HepG2 (cell line): ENCODE measurements at regions not wholly inside any gene's neighbourhood (a gene's known extent, or its start where the extent isn't known, plus 50 kb on each side); places are given as distances from the start of the nearest gene placed in this dataset.

ENCODE experiments used
- ATAC-seq: fragments of 200-7000 bp; cut with Tn5 transposase; 3 replicates; pipeline ENCODE4 v1.9.1; 2020; ENCODE audit warnings: mild to moderate bottlenecking, moderate library complexity
- BruUV-seq: library from RNA; stranded (reverse); fragments of 400-500 nt; replicated peaks from 2 replicates; lab custom pipeline; 2021; lab: Mats Ljungman, UMichigan
- CTCF ChIA-PET: fragments of 300-600 bp; formaldehyde crosslinking; extraction: SDS; loops from one replicate; lab custom pipeline; 2021; ENCODE audit warnings: low total read pairs, inconsistent platforms, low intra/inter-chr PET ratio; lab: Yijun Ruan, JAX
- POLR2A ChIA-PET: fragments of 350-600 bp; sonication (Branson Sonifier 250); formaldehyde crosslinking; loops from one replicate; lab custom pipeline; 2020; ENCODE audit warnings: antibody characterized with exemption, inconsistent platforms; lab: Yijun Ruan, JAX
- DNase-seq: peaks from one replicate; pipeline ENCODE4 v3.0.0-alpha.2; 2015; ENCODE audit warnings: low spot score
- FAIRE-seq: peaks from 3 replicates; lab custom pipeline; 2011; peaks lifted over from hg19 to GRCh38; lab: Jason Lieb, UNC
- H2AFZ ChIP-seq: one replicate; pipeline ENCODE4 v1.6.1; 2011; ENCODE audit warnings: low read length, inconsistent platforms
- H3K27ac ChIP-seq: fragments of 300-600 bp; 3 replicates; pipeline ENCODE4 v1.8.0; 2011; ENCODE audit warnings: mixed run types, mild to moderate bottlenecking, mixed read lengths, low read length, inconsistent platforms; ENCODE audit not compliant: insufficient read depth; ENCODE audit errors: extremely low read length
- H3K27me3 ChIP-seq, 2 experiments: fragments of 200-600 bp in 1 of 2; 2 replicates in 1 of 2; 3 replicates in 1 of 2; pipeline versions ENCODE4 v1.6.0 to v1.8.0; 2011; ENCODE audit warnings: low read length in 2 of 2, mild to moderate bottlenecking in 2 of 2, moderate library complexity in 2 of 2, inconsistent platforms in 1 of 2; ENCODE audit not compliant: insufficient read depth in 2 of 2, control insufficient read depth in 1 of 2
- H3K36me3 ChIP-seq, 2 experiments: fragments of 200-600 bp in 1 of 2; replicated peaks in 1 of 2; 2 replicates in 1 of 2; 3 replicates in 1 of 2; pipeline versions ENCODE4 v1.5.1 to v1.8.0; 2011; ENCODE audit warnings: low read length in 2 of 2, inconsistent platforms in 1 of 2; ENCODE audit not compliant: insufficient read depth in 2 of 2, control insufficient read depth in 1 of 2
- H3K4me1 ChIP-seq: 2 replicates; pipeline ENCODE4 v1.5.1; 2012; ENCODE audit warnings: low read length, inconsistent platforms; ENCODE audit not compliant: insufficient read depth
- H3K4me2 ChIP-seq: 2 replicates; pipeline ENCODE4 v1.6.0; 2011; ENCODE audit warnings: low read depth, low read length, inconsistent platforms
- H3K4me3 ChIP-seq, 3 experiments: fragments of 200-600 bp in 1 of 3; sonication (generic), shearing (Covaris generic) in 1 of 3; replicated peaks in 1 of 3; 2 replicates each; pipeline ENCODE4 v1.5.1; 2011 to 2016; ENCODE audit warnings: low read length in 3 of 3, inconsistent platforms in 2 of 3, low read depth in 2 of 3, mild to moderate bottlenecking in 2 of 3, control low read depth in 1 of 3, mixed read lengths in 1 of 3; ENCODE audit not compliant: insufficient read depth in 1 of 3
- H3K79me2 ChIP-seq: one replicate; pipeline ENCODE4 v1.6.1; 2011; ENCODE audit warnings: low read length, inconsistent platforms; ENCODE audit not compliant: insufficient read depth
- H3K9ac ChIP-seq: 2 replicates; pipeline ENCODE4 v1.6.0; 2011; ENCODE audit warnings: mild to moderate bottlenecking, low read depth, low read length, inconsistent platforms; ENCODE audit not compliant: insufficient read depth
- H3K9me3 ChIP-seq: 2 replicates; pipeline ENCODE4 v1.5.1; 2012; ENCODE audit warnings: mild to moderate bottlenecking, low read length
- H4K20me1 ChIP-seq: 2 replicates; pipeline ENCODE4 v1.6.0; 2011; ENCODE audit warnings: inconsistent platforms, mild to moderate bottlenecking, low read length, moderate library complexity; ENCODE audit not compliant: insufficient read depth
- DNMT1 ChIP-seq: sonication (generic); formaldehyde crosslinking; IDR thresholded peaks from 2 replicates; pipeline ENCODE4 v1.5.1; 2020; ENCODE audit warnings: mild to moderate bottlenecking, missing genetic modification reagents
- DNMT3B ChIP-seq: conservative IDR thresholded peaks from 2 replicates; pipeline ENCODE4 v1.6.1; 2016; ENCODE audit warnings: missing biosample characterization, control low read depth
- ETV6 ChIP-seq: sonication (generic); formaldehyde crosslinking; conservative IDR thresholded peaks from 2 replicates; pipeline ENCODE4 v1.4.0; 2020; ENCODE audit warnings: missing genetic modification reagents
- FLYWCH1 ChIP-seq: sonication (generic); formaldehyde crosslinking; IDR thresholded peaks from 2 replicates; pipeline ENCODE4 v1.8.1; 2023; ENCODE audit warnings: mild to moderate bottlenecking, missing genetic modification reagents
- FOXJ3 ChIP-seq: sonication (generic); formaldehyde crosslinking; IDR thresholded peaks from 2 replicates; pipeline ENCODE4 v1.4.0; 2020; ENCODE audit warnings: missing genetic modification reagents, mild to moderate bottlenecking, borderline replicate concordance
- FOXK1 ChIP-seq: sonication (generic); formaldehyde crosslinking; IDR thresholded peaks from 2 replicates; pipeline ENCODE4 v1.4.0; 2020; ENCODE audit warnings: low read depth, missing genetic modification reagents, borderline replicate concordance
- JUND ChIP-seq: sonication (generic); formaldehyde crosslinking; IDR thresholded peaks from 2 replicates; pipeline ENCODE4 v1.8.0; 2022; ENCODE audit warnings: mild to moderate bottlenecking, missing genetic modification reagents
- KDM1A ChIP-seq: IDR thresholded peaks from 2 replicates; pipeline ENCODE4 v1.6.1; 2016; ENCODE audit warnings: missing compliant biosample characterization
- MAFF ChIP-seq: IDR thresholded peaks from 2 replicates; pipeline ENCODE4 v1.6.1; 2011; ENCODE audit warnings: low read depth, low read length, improper control_type of control experiment
- MAFK ChIP-seq, 2 experiments: IDR thresholded peaks in 1 of 2; conservative IDR thresholded peaks in 1 of 2; 2 replicates each; pipeline ENCODE4 v1.6.1; 2011; ENCODE audit warnings: improper control_type of control experiment in 2 of 2, low read length in 2 of 2
- MBD4 ChIP-seq: IDR thresholded peaks from 2 replicates; pipeline ENCODE4 v1.6.1; 2012; ENCODE audit warnings: low read length, inconsistent platforms, borderline replicate concordance
- NKX3-1 ChIP-seq: sonication (generic); formaldehyde crosslinking; IDR thresholded peaks from 2 replicates; pipeline ENCODE4 v1.5.0; 2020; ENCODE audit warnings: missing genetic modification reagents
- PPARG ChIP-seq: conservative IDR thresholded peaks from 2 replicates; pipeline ENCODE4 v1.6.1; 2016; ENCODE audit warnings: missing biosample characterization, missing genetic modification reagents
- SRSF4 ChIP-seq: fragments of 200-400 bp; formaldehyde crosslinking; IDR thresholded peaks from one replicate; pipeline ENCODE4 v1.6.1; 2018; ENCODE audit warnings: mild to moderate bottlenecking, low read depth, low read length, moderate library complexity; ENCODE audit not compliant: poor library complexity, severe bottlenecking
- TAF15 ChIP-seq: fragments of 200-400 bp; formaldehyde crosslinking; IDR thresholded peaks from one replicate; pipeline ENCODE4 v1.6.1; 2018; ENCODE audit warnings: mild to moderate bottlenecking, low read depth, low read length; ENCODE audit not compliant: poor library complexity, severe bottlenecking
- THAP7 ChIP-seq: sonication (generic); formaldehyde crosslinking; IDR thresholded peaks from 2 replicates; pipeline ENCODE4 v1.8.1; 2023; ENCODE audit warnings: mild to moderate bottlenecking, missing genetic modification reagents
- ZNF10 ChIP-seq: sonication (generic); formaldehyde crosslinking; IDR thresholded peaks from 2 replicates; pipeline ENCODE4 v1.4.0; 2020; ENCODE audit warnings: mild to moderate bottlenecking, low read depth, missing genetic modification reagents, borderline replicate concordance
- ZNF230 ChIP-seq: sonication (generic); formaldehyde crosslinking; IDR thresholded peaks from 2 replicates; pipeline ENCODE4 v1.4.0; 2020; ENCODE audit warnings: mild to moderate bottlenecking, missing genetic modification reagents
- ZNF691 ChIP-seq: sonication (generic); formaldehyde crosslinking; IDR thresholded peaks from 2 replicates; pipeline ENCODE4 v1.4.0; 2020; ENCODE audit warnings: missing genetic modification reagents, low read depth, mild to moderate bottlenecking, borderline replicate concordance
- ZNF746 ChIP-seq: sonication (generic); formaldehyde crosslinking; IDR thresholded peaks from 2 replicates; pipeline ENCODE4 v1.8.0; 2022; ENCODE audit warnings: mild to moderate bottlenecking, missing genetic modification reagents
- WGBS: methylation state at CpG from one replicate; pipeline ENCODE4 v1.1.6; 2017; ENCODE audit warnings: low lambda C conversion rate; 5-methylcytosine and 5-hydroxymethylcytosine counted together
- in situ Hi-C: cut with HindIII; loops from 2 replicates; pipeline ENCODE4 v1.10.0; 2017; ENCODE audit warnings: low pct_unique_long_range_greater_than_20kb; ENCODE audit not compliant: extremely low pct_ligation_motif_present
- intact Hi-C: fragments of 100-400 bp; cut with micrococcal nuclease; formaldehyde crosslinking; loops from one replicate; pipeline ENCODE4 v1.10.0; 2022; ENCODE audit not compliant: unreplicated experiment

GRCh38 chr2:212871597-212871996, 279.8 kb downstream of the IKZF2 start:
- no peak overlapping the region for H3K4me3 ChIP-seq
- FAIRE-seq (no peak), DNase-seq (no peak), ATAC-seq (no peak)
- in situ Hi-C loops = no loop called here
- H3K9ac ChIP-seq = no peak overlapping the region
- no peaks in the 10 kb centered on the region for H3K79me2 ChIP-seq
- H3K4me2 ChIP-seq = no peak overlapping the region
- H2AFZ ChIP-seq = no peak overlapping the region
- ChIA-PET POLR2A (no interaction called here), CTCF (no interaction called here)
- no peaks in the 10 kb centered on the region for H3K27me3 ChIP-seq
- TF ChIP-seq MAFK (conservative IDR thresholded peaks at IDR 0.05 in 1 of 2, IDR thresholded peaks at IDR 0.05 in 1 of 2; ENCODE audit: low read length in 2 of 2) (peak; percentile 78 to 87), MAFF (peak; percentile 78), DNMT3B (CRISPR knock-in tag) (no peak), MBD4 (no peak)
- no peak overlapping the region for H3K27ac ChIP-seq
- no peaks in the 10 kb centered on the region for H3K4me1 ChIP-seq
- intact Hi-C loops = no loop called here
- no peaks in the 10 kb centered on the region for H4K20me1 ChIP-seq
- no TSS peak for BruUV-seq
- H3K36me3 ChIP-seq = no peaks in the 10 kb centered on the region
- peaks cover 90% of the 10 kb centered on the region for H3K9me3 ChIP-seq

GRCh38 chr2:212864186-212864585, 287.2 kb downstream of the IKZF2 start:
- H3K79me2 ChIP-seq = no peaks in the 10 kb centered on the region
- intact Hi-C loops = no loop called here
- H3K4me2 ChIP-seq = no peak overlapping the region
- ChIA-PET POLR2A (no interaction called here), CTCF (no interaction called here)
- H3K9me3 ChIP-seq = peaks cover 68% of the 10 kb centered on the region
- TF ChIP-seq FOXJ3 (CRISPR knock-in tag) (no peak), PPARG (no peak), ZNF691 (no peak), NKX3-1 (CRISPR knock-in tag) (no peak), ZNF10 (CRISPR knock-in tag) (no peak), SRSF4 (no peak), ZNF230 (CRISPR knock-in tag) (no peak), FOXK1 (CRISPR knock-in tag) (no peak), KDM1A (CRISPR knock-in tag) (no peak), DNMT1 (CRISPR knock-in tag) (no peak), ETV6 (CRISPR knock-in tag) (no peak), FLYWCH1 (CRISPR knock-in tag) (no peak), ZNF746 (CRISPR knock-in tag) (no peak), JUND (no peak), TAF15 (no peak), THAP7 (CRISPR knock-in tag) (no peak)
- H3K36me3 ChIP-seq = no peaks in the 10 kb centered on the region
- no peaks in the 10 kb centered on the region for H4K20me1 ChIP-seq
- no peak overlapping the region for H2AFZ ChIP-seq
- H3K27ac ChIP-seq = no peak overlapping the region
- DNase-seq (no peak), ATAC-seq (no peak), FAIRE-seq (no peak)
- no peak overlapping the region for H3K4me3 ChIP-seq
- no TSS peak for BruUV-seq
- 34% methylated on average over 2 of the region's 2 CpGs for WGBS
- in situ Hi-C loops = no loop called here
- H3K9ac ChIP-seq = no peak overlapping the region
- H3K4me1 ChIP-seq = no peaks in the 10 kb centered on the region
- H3K27me3 ChIP-seq = no peaks in the 10 kb centered on the region
